ENCODE measurements at regions not wholly inside any gene's neighbourhood (a gene's known extent, or its start where the extent isn't known, plus 50 kb on each side); places are given as distances from the start of the nearest gene placed in this dataset.

DNA sequence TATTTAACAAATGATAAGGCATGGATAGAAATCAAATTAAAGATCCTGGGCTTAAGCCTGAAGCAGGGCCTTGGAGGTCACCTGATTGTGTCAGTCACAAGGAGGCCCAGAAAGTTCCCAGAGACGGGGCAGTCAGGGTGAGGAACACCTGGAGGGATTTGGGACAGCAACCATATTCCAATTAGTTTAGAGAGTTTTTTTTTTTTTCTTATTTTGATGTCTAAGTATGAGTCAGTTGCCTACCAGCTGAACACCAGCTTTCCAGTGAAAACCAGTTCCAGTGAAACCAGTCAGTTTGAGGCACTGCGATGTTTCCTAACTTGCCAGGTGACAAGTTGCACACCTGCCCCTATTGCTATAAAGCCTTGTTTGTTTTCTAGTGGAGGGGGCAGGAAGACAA is 350.7 kb upstream of the AZI2 start:
- TF ChIP-seq TAF1 (IDR thresholded peaks at IDR 0.05; ENCODE audit: low read depth) (no peak), NFIC (IDR thresholded peaks at IDR 0.05) (no peak), CEBPB (IDR thresholded peaks at IDR 0.05) (no peak), RAD21 (IDR thresholded peaks at IDR 0.05; ENCODE audit: low read depth) (no peak), EP300 (IDR thresholded peaks at IDR 0.05; ENCODE audit: borderline replicate concordance) (no peak), ZBTB7A (IDR thresholded peaks at IDR 0.05; ENCODE audit: low read depth) (no peak), CREB1 (IDR thresholded peaks at IDR 0.05; ENCODE audit: low read depth) (no peak), EGR1 (IDR thresholded peaks at IDR 0.05) (no peak), TCF12 (IDR thresholded peaks at IDR 0.05; ENCODE audit: low read depth) (no peak), YY1 (IDR thresholded peaks at IDR 0.05; ENCODE audit: low read depth) (no peak), TEAD4 (IDR thresholded peaks at IDR 0.05) (no peak)
- TF ChIP-seq, protein P1, sequence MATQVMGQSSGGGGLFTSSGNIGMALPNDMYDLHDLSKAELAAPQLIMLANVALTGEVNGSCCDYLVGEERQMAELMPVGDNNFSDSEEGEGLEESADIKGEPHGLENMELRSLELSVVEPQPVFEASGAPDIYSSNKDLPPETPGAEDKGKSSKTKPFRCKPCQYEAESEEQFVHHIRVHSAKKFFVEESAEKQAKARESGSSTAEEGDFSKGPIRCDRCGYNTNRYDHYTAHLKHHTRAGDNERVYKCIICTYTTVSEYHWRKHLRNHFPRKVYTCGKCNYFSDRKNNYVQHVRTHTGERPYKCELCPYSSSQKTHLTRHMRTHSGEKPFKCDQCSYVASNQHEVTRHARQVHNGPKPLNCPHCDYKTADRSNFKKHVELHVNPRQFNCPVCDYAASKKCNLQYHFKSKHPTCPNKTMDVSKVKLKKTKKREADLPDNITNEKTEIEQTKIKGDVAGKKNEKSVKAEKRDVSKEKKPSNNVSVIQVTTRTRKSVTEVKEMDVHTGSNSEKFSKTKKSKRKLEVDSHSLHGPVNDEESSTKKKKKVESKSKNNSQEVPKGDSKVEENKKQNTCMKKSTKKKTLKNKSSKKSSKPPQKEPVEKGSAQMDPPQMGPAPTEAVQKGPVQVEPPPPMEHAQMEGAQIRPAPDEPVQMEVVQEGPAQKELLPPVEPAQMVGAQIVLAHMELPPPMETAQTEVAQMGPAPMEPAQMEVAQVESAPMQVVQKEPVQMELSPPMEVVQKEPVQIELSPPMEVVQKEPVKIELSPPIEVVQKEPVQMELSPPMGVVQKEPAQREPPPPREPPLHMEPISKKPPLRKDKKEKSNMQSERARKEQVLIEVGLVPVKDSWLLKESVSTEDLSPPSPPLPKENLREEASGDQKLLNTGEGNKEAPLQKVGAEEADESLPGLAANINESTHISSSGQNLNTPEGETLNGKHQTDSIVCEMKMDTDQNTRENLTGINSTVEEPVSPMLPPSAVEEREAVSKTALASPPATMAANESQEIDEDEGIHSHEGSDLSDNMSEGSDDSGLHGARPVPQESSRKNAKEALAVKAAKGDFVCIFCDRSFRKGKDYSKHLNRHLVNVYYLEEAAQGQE (IDR thresholded peaks at IDR 0.05; ENCODE audit: low read depth), result no peak
- TF ChIP-seq, protein P2, sequence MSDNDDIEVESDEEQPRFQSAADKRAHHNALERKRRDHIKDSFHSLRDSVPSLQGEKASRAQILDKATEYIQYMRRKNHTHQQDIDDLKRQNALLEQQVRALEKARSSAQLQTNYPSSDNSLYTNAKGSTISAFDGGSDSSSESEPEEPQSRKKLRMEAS (IDR thresholded peaks at IDR 0.05), result no peak
- TF ChIP-seq, protein P3, sequence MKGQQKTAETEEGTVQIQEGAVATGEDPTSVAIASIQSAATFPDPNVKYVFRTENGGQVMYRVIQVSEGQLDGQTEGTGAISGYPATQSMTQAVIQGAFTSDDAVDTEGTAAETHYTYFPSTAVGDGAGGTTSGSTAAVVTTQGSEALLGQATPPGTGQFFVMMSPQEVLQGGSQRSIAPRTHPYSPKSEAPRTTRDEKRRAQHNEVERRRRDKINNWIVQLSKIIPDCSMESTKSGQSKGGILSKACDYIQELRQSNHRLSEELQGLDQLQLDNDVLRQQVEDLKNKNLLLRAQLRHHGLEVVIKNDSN (IDR thresholded peaks at IDR 0.05), result no peak
